H1 (cell line): ENCODE measurements at regions not wholly inside any gene's neighbourhood (a gene's known extent, or its start where the extent isn't known, plus 50 kb on each side); places are given as distances from the start of the nearest gene placed in this dataset.

Experiments
- CTCF ChIA-PET: fragments of 300-600 bp; sonication (Branson Sonifier 250); formaldehyde crosslinking; loops from one replicate; lab custom pipeline; 2021; ENCODE audit not compliant: partially characterized antibody; lab: Charles Lee
- POLR2A ChIA-PET: fragments of 300-600 bp; sonication (Branson Sonifier 250); formaldehyde crosslinking; loops from one replicate; lab custom pipeline; 2021; ENCODE audit warnings: inconsistent platforms; ENCODE audit not compliant: partially characterized antibody; lab: Charles Lee
- DNase-seq, 2 experiments: peaks; one replicate each; pipeline versions ENCODE4 v3.0.0 to v3.0.0-alpha.2; 2010 to 2022; ENCODE audit warnings: low spot score in 2 of 2, low read depth in 1 of 2, mixed read lengths in 1 of 2
- FAIRE-seq: peaks from 2 replicates; lab custom pipeline; 2011; peaks lifted over from hg19 to GRCh38; lab: Jason Lieb, UNC
- H2AFZ ChIP-seq: 2 replicates; pipeline ENCODE4 v1.8.1; 2012; ENCODE audit warnings: low read length, inconsistent platforms
- H2AK5ac ChIP-seq: 2 replicates; pipeline ENCODE4 v1.6.1; 2013; ENCODE audit warnings: low read depth, low read length
- H2BK120ac ChIP-seq: replicated peaks from 2 replicates; pipeline ENCODE3; 2013; ENCODE audit warnings: low read depth, low read length, inconsistent platforms
- H2BK12ac ChIP-seq: 2 replicates; pipeline ENCODE4 v1.6.1; 2013; ENCODE audit warnings: low read depth, low read length
- H2BK15ac ChIP-seq: 2 replicates; pipeline ENCODE4 v1.6.1; 2013; ENCODE audit warnings: low read length
- H2BK20ac ChIP-seq: 2 replicates; pipeline ENCODE4 v1.6.1; 2013; ENCODE audit warnings: low read length
- H2BK5ac ChIP-seq: 2 replicates; pipeline ENCODE4 v1.6.1; 2013; ENCODE audit warnings: low read depth, low read length
- H3K14ac ChIP-seq: 2 replicates; pipeline ENCODE4 v1.6.1; 2013; ENCODE audit warnings: inconsistent platforms; ENCODE audit not compliant: insufficient read length
- H3K18ac ChIP-seq: 2 replicates; pipeline ENCODE4 v1.6.1; 2013; ENCODE audit warnings: low read length; ENCODE audit errors: extremely low read depth
- H3K23ac ChIP-seq: 2 replicates; pipeline ENCODE4 v1.6.1; 2013; ENCODE audit warnings: inconsistent platforms; ENCODE audit not compliant: insufficient read length
- H3K23me2 ChIP-seq: 2 replicates; pipeline ENCODE4 v1.6.1; 2013; ENCODE audit warnings: low read depth, low read length
- H3K27ac ChIP-seq: 2 replicates; pipeline ENCODE4 v1.6.1; 2011; ENCODE audit warnings: low read depth, low read length, inconsistent platforms
- H3K27me3 ChIP-seq, 4 experiments: replicated peaks in 1 of 4; 1 replicate in 1 of 4; 2 replicates in 3 of 4; pipeline versions ENCODE4 v1.6.1 to v1.8.1; 2011 to 2013; ENCODE audit warnings: low read length in 3 of 4, mild to moderate bottlenecking in 3 of 4, inconsistent platforms in 2 of 4, mixed read lengths in 2 of 4, moderate library complexity in 1 of 4; ENCODE audit not compliant: control insufficient read depth in 3 of 4, insufficient read depth in 3 of 4; ENCODE audit errors: extremely low read depth in 1 of 4
- H3K36me3 ChIP-seq, 4 experiments: 2 replicates each; pipeline versions ENCODE4 v1.6.1 to v1.8.1; 2011 to 2013; ENCODE audit warnings: mild to moderate bottlenecking in 4 of 4, low read length in 3 of 4, moderate library complexity in 2 of 4, control low read depth in 1 of 4, inconsistent platforms in 1 of 4; ENCODE audit not compliant: insufficient read depth in 4 of 4, control insufficient read depth in 2 of 4
- H3K4ac ChIP-seq: replicated peaks from 2 replicates; pipeline ENCODE3; 2013; ENCODE audit warnings: low read length, low read depth, mixed read lengths, inconsistent platforms; ENCODE audit not compliant: insufficient read length
- H3K4me1 ChIP-seq, 4 experiments: replicated peaks in 1 of 4; 1 replicate in 1 of 4; 2 replicates in 3 of 4; pipeline versions ENCODE4 v1.6.1 to v1.8.1; 2011 to 2013; ENCODE audit warnings: low read length in 3 of 4, inconsistent platforms in 2 of 4, mixed read lengths in 1 of 4; ENCODE audit not compliant: insufficient read depth in 4 of 4, control insufficient read depth in 3 of 4
- H3K4me2 ChIP-seq, 2 experiments: 2 replicates each; pipeline versions ENCODE4 v1.6.1 to v1.8.1; 2011 to 2013; ENCODE audit warnings: low read depth in 2 of 2, low read length in 2 of 2, control low read depth in 1 of 2, inconsistent platforms in 1 of 2, mild to moderate bottlenecking in 1 of 2; ENCODE audit not compliant: insufficient read depth in 1 of 2
- H3K4me3 ChIP-seq, 4 experiments: fragments of 200-600, 300-600 bp in 1 of 4; sonication (generic), shearing (Covaris generic), sonication (Bioruptor Twin) in 1 of 4; 2 replicates each; pipeline versions ENCODE4 v1.5.1 to v1.8.1; 2011 to 2016; ENCODE audit warnings: low read length in 4 of 4, low read depth in 3 of 4, control low read depth in 2 of 4, inconsistent platforms in 2 of 4, mild to moderate bottlenecking in 2 of 4, mixed read lengths in 1 of 4, moderate library complexity in 1 of 4; ENCODE audit not compliant: insufficient read depth in 2 of 4; ENCODE audit errors: extremely low read depth in 1 of 4
- H3K56ac ChIP-seq: replicated peaks from 2 replicates; pipeline ENCODE3; 2013; ENCODE audit warnings: low read depth, mild to moderate bottlenecking, mixed read lengths, low read length, inconsistent platforms; ENCODE audit not compliant: insufficient read length
- H3K79me1 ChIP-seq: 2 replicates; pipeline ENCODE4 v1.6.1; 2013; ENCODE audit warnings: low read depth, low read length, control low read depth
- H3K79me2 ChIP-seq, 2 experiments: 2 replicates each; pipeline versions ENCODE4 v1.6.1 to v1.8.1; 2012 to 2013; ENCODE audit warnings: low read length in 2 of 2, mild to moderate bottlenecking in 2 of 2, inconsistent platforms in 1 of 2; ENCODE audit not compliant: insufficient read depth in 2 of 2, control insufficient read depth in 1 of 2
- H3K9ac ChIP-seq, 4 experiments: replicated peaks in 1 of 4; 1 replicate in 1 of 4; 2 replicates in 3 of 4; pipeline versions ENCODE4 v1.6.1 to v1.8.1; 2011 to 2013; ENCODE audit warnings: low read depth in 3 of 4, low read length in 3 of 4, control low read depth in 2 of 4, mild to moderate bottlenecking in 2 of 4, moderate library complexity in 2 of 4, inconsistent platforms in 1 of 4; ENCODE audit errors: extremely low read depth in 1 of 4
- H3K9me3 ChIP-seq, 2 experiments: 2 replicates each; pipeline versions ENCODE4 v1.6.1 to v1.8.1; 2012 to 2013; ENCODE audit warnings: mild to moderate bottlenecking in 2 of 2, moderate library complexity in 2 of 2, control low read depth in 1 of 2, inconsistent platforms in 1 of 2, low read depth in 1 of 2, low read length in 1 of 2, mixed read lengths in 1 of 2; ENCODE audit not compliant: insufficient read depth in 2 of 2
- H4K20me1 ChIP-seq, 2 experiments: replicated peaks in 1 of 2; 2 replicates each; pipeline versions ENCODE3 to v1.8.1; 2011 to 2013; ENCODE audit warnings: inconsistent platforms in 2 of 2, low read length in 2 of 2, mild to moderate bottlenecking in 1 of 2; ENCODE audit not compliant: insufficient read depth in 2 of 2, control insufficient read depth in 1 of 2
- H4K5ac ChIP-seq: 2 replicates; pipeline ENCODE4 v1.6.1; 2013; ENCODE audit warnings: low read length, low read depth, mixed read lengths, inconsistent platforms; ENCODE audit not compliant: insufficient read length
- H4K8ac ChIP-seq: 2 replicates; pipeline ENCODE4 v1.8.0; 2013; ENCODE audit warnings: mild to moderate bottlenecking, moderate library complexity, low read length, inconsistent platforms; ENCODE audit not compliant: insufficient read depth; ENCODE audit errors: extremely low read depth
- H4K91ac ChIP-seq: replicated peaks from 2 replicates; pipeline ENCODE3; 2013; ENCODE audit warnings: low read length, mixed read lengths, inconsistent platforms; ENCODE audit not compliant: insufficient read length
- BACH1 ChIP-seq: IDR thresholded peaks from 2 replicates; pipeline ENCODE4 v1.6.1; 2012; ENCODE audit warnings: low read length, improper control_type of control experiment
- BCL11A ChIP-seq, 2 experiments: IDR thresholded peaks; one replicate each; pipeline ENCODE4 v1.6.1; 2011; ENCODE audit warnings: low read depth in 2 of 2, low read length in 2 of 2, mild to moderate bottlenecking in 2 of 2
- CBX5 ChIP-seq: fragments of 300-800, 300-1000 bp; sonication (generic); IDR thresholded peaks from 2 replicates; pipeline ENCODE4 v1.7.1; 2016; ENCODE audit warnings: antibody characterized with exemption, low read length, low read depth
- CREB1 ChIP-seq: IDR thresholded peaks from 2 replicates; pipeline ENCODE4 v1.6.1; 2012; ENCODE audit warnings: inconsistent platforms
- E2F6 ChIP-seq: IDR thresholded peaks from 2 replicates; pipeline ENCODE4 v1.6.1; 2012; ENCODE audit warnings: inconsistent platforms
- FOSL1 ChIP-seq: IDR thresholded peaks from 2 replicates; pipeline ENCODE4 v1.6.1; 2011; ENCODE audit warnings: mild to moderate bottlenecking, low read depth, low read length, moderate library complexity; ENCODE audit not compliant: insufficient read depth
- HDAC2 ChIP-seq, 2 experiments: fragments of 300-600 bp in 1 of 2; sonication (generic) in 1 of 2; IDR thresholded peaks; 2 replicates each; pipeline ENCODE4 v1.6.1; 2011 to 2012; ENCODE audit warnings: low read depth in 2 of 2, low read length in 2 of 2, mild to moderate bottlenecking in 2 of 2, moderate library complexity in 2 of 2, borderline replicate concordance in 1 of 2, inconsistent platforms in 1 of 2
- JUN ChIP-seq: IDR thresholded peaks from 2 replicates; pipeline ENCODE4 v1.6.1; 2011; ENCODE audit warnings: low read depth, mild to moderate bottlenecking, improper control_type of control experiment, low read length
- KDM5A ChIP-seq: fragments of 200-600 bp; IDR thresholded peaks from 2 replicates; pipeline ENCODE4 v1.7.1; 2012; ENCODE audit warnings: mild to moderate bottlenecking, low read length, inconsistent platforms, mixed read lengths
- MAX ChIP-seq: IDR thresholded peaks from 2 replicates; pipeline ENCODE4 v1.6.1; 2012; ENCODE audit warnings: inconsistent platforms
- NRF1 ChIP-seq: IDR thresholded peaks from 2 replicates; pipeline ENCODE4 v1.6.1; 2011; ENCODE audit warnings: mild to moderate bottlenecking, low read depth, low read length, improper control_type of control experiment
- POLR2AphosphoS5 ChIP-seq: IDR thresholded peaks from 2 replicates; pipeline ENCODE4 v1.6.1; 2011; ENCODE audit warnings: low read depth, low read length
- RFX5 ChIP-seq: IDR thresholded peaks from 2 replicates; pipeline ENCODE4 v1.6.1; 2011; ENCODE audit warnings: low read depth, low read length, improper control_type of control experiment, borderline replicate concordance
- SP2 ChIP-seq: IDR thresholded peaks from 2 replicates; pipeline ENCODE4 v1.6.1; 2012; ENCODE audit warnings: mild to moderate bottlenecking, low read length, inconsistent platforms
- WGBS, 2 experiments: shearing (Covaris generic) in 1 of 2; methylation state at CpG; one replicate each; pipeline versions ENCODE4 v1.1.6 to v1.1.7; 2013 to 2015; ENCODE audit warnings: low lambda C conversion rate in 2 of 2, mixed read lengths in 2 of 2, inconsistent platforms in 1 of 2, low coverage in 1 of 2, missing lambda C conversion rate in 1 of 2; ENCODE audit not compliant: insufficient replicate concordance in 2 of 2, insufficient coverage in 1 of 2, insufficient read length in 1 of 2; ENCODE audit errors: extremely low coverage in 1 of 2, missing lambda C conversion rate in 1 of 2; 5-methylcytosine and 5-hydroxymethylcytosine counted together

- Histone ChIP-seq H4K20me1 (no peaks in the 10 kb centered on the region), H3K23me2 (no peaks in the 10 kb centered on the region), H3K27ac (no peak overlapping the region), H3K4ac (no peak overlapping the region), H2BK20ac (no peak overlapping the region), H3K4me3 (no peak overlapping the region), H3K56ac (no peak overlapping the region), H3K27me3 (no peaks in the 10 kb centered on the region), H2BK5ac (no peak overlapping the region), H3K79me2 (no peaks in the 10 kb centered on the region), H2BK15ac (no peak overlapping the region), H3K36me3 (no peaks in the 10 kb centered on the region; a peak in 1 of 8 replicates), H3K9me3 (no peaks in the 10 kb centered on the region), H3K79me1 (no peaks in the 10 kb centered on the region), H3K9ac (no peak overlapping the region), H3K18ac (no peak overlapping the region), H2AFZ (no peak overlapping the region), H4K8ac (no peak overlapping the region), H3K14ac (no peak overlapping the region), H3K4me2 (no peak overlapping the region), H4K91ac (no peak overlapping the region), H3K4me1 (peaks cover 8 to 29% (median 14%) of the 10 kb centered on the region in 4 experiments), H2BK120ac (no peak overlapping the region), H2BK12ac (no peak overlapping the region), H4K5ac (no peak overlapping the region), H3K23ac (no peak overlapping the region), H2AK5ac (no peak overlapping the region)
- CTCF ChIA-PET: interaction anchor here (1.1 kb wide), 1 partner anchor 431 kb away, joined by 4 read pairs; no protein-coding TSS in a partner anchor
- 67% methylated on average over 5 of the region's 5 CpGs; no CpG with 5 or more reads in 1 of the 2 experiments for WGBS, 2 experiments
- DNase-seq (no peak), FAIRE-seq (no peak)
- POLR2A ChIA-PET: no interaction called here
- TF ChIP-seq BCL11A (IDR thresholded peaks at IDR 0.05; ENCODE audit: low read depth in 2 of 2, low read length in 2 of 2) (no peak), MAX (no peak), KDM5A (no peak), FOSL1 (no peak), HDAC2 (IDR thresholded peaks at IDR 0.05; ENCODE audit: borderline replicate concordance in 1 of 2, low read depth in 2 of 2, low read length in 2 of 2) (no peak), JUN (no peak), RFX5 (no peak), POLR2AphosphoS5 (no peak), E2F6 (no peak), CREB1 (no peak), BACH1 (no peak), NRF1 (no peak), CBX5 (no peak), SP2 (no peak)
Measured at GRCh38 chr21:35502821-35503220, 453.7 kb upstream of the RUNX1 start.
